NB4 (cell line): ENCODE measurements at regions not wholly inside any gene's neighbourhood (a gene's known extent, or its start where the extent isn't known, plus 50 kb on each side); places are given as distances from the start of the nearest gene placed in this dataset.

ENCODE experiments used
- DNase-seq: peaks from one replicate; pipeline ENCODE4 v3.0.0; 2010; ENCODE audit warnings: low read depth
- H3K4me3 ChIP-seq: one replicate; pipeline ENCODE4 v1.5.1; 2011; ENCODE audit warnings: mild to moderate bottlenecking, low read depth, low read length, moderate library complexity
- MYC ChIP-seq: IDR thresholded peaks from 2 replicates; pipeline ENCODE4 v1.6.1; 2011; ENCODE audit warnings: low read depth, low read length
- POLR2A ChIP-seq: IDR thresholded peaks from 2 replicates; pipeline ENCODE4 v1.6.1; 2011; ENCODE audit warnings: mild to moderate bottlenecking; ENCODE audit not compliant: insufficient read length; ENCODE audit errors: extremely low read depth
- TF ChIP-seq, protein P1 (sequence below): IDR thresholded peaks from 2 replicates; pipeline ENCODE4 v1.6.1; 2011; ENCODE audit warnings: low read depth, low read length
- TF ChIP-seq, protein P2 (sequence below): IDR thresholded peaks from one replicate; pipeline ENCODE4 v1.5.1; 2012; ENCODE audit warnings: low read depth, low read length

DNA sequence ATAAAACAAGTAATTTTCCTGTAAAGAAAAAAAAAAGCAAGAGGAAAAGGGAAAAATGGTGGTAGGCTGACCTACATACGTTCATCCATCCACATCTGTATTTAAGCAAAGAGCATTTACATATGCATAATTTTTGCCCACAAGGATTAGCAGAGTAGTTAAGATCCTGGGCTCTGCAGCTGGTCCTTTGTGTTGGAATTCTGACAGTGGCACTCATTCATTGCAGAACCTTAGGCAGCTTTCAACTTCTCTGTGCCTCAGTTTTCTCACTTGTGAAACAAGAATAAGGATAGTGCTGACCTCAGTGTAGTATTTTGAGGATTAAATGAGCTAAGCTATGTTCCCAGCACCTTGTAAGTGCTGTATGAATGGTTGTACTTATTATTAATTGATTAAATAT is 211.3 kb downstream of the ARL4C start:
- no peak for DNase-seq
- H3K4me3 ChIP-seq: no peak overlapping the region
- no peak for TF ChIP-seq POLR2A

DNA sequence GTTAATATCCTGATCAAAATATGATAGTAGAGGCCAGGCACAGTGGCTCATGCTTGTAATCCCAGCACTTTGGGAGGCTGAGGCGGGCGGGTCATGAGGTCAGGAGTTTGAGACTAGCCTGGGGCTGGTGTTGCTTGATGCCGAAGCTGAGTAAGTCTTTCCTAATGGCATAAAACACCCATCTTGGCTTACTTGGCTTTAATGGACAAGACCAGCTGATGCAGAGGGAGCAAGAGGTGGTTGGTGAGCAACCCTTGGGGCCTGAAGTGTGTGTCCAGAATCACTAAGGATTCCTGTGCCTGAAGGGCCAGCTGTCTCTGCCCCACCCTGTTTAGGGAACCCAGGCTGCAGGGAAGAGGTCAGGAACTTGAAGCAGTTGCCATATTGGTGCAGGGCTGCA is 217.2 kb downstream of the ARL4C start:
- no peak overlapping the region for H3K4me3 ChIP-seq
- DNase-seq: no peak
- TF ChIP-seq POLR2A: no peak
- TF ChIP-seq, protein P1, sequence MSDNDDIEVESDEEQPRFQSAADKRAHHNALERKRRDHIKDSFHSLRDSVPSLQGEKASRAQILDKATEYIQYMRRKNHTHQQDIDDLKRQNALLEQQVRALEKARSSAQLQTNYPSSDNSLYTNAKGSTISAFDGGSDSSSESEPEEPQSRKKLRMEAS: no peak
- no peak for TF ChIP-seq MYC
- TF ChIP-seq, protein P2, sequence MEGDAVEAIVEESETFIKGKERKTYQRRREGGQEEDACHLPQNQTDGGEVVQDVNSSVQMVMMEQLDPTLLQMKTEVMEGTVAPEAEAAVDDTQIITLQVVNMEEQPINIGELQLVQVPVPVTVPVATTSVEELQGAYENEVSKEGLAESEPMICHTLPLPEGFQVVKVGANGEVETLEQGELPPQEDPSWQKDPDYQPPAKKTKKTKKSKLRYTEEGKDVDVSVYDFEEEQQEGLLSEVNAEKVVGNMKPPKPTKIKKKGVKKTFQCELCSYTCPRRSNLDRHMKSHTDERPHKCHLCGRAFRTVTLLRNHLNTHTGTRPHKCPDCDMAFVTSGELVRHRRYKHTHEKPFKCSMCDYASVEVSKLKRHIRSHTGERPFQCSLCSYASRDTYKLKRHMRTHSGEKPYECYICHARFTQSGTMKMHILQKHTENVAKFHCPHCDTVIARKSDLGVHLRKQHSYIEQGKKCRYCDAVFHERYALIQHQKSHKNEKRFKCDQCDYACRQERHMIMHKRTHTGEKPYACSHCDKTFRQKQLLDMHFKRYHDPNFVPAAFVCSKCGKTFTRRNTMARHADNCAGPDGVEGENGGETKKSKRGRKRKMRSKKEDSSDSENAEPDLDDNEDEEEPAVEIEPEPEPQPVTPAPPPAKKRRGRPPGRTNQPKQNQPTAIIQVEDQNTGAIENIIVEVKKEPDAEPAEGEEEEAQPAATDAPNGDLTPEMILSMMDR: no peak

DNA sequence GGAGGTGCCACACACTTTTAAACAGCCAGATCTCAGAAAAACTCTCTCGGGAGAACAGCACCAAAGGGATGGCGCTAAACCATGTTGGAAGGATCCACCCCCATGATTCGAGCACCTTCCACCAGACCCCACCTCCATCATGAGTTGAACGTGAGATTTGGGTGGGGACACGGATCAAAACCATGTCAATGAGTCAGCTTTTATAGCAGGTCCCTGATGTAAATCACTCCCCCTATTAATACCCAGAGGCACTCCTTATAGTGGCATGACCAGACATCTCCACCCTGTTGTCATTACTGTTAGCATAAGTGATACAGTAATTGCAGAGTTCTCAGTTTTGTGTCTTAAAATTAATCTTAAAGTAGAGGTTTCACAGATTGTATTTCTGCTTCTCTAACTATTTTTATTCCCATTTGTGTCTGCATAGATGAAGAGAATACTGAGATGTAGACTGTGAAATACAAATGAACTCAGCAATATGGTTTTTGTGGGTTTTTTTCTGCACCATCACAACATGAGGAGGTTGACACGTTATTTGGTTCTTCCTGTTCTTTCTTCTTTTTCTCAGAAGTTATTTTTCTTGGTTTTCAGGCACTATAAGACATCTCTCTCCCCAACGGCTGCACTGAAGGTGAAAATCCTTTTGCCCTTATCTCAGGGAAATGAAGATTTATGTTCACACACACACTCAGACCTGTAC is 218.2 kb downstream of the ARL4C start:
- DNase-seq: no peak
- no peak overlapping the region for H3K4me3 ChIP-seq
- TF ChIP-seq MYC: no peak
- TF ChIP-seq, protein P1: no peak
- TF ChIP-seq, protein P2: no peak
- TF ChIP-seq POLR2A: no peak

DNA sequence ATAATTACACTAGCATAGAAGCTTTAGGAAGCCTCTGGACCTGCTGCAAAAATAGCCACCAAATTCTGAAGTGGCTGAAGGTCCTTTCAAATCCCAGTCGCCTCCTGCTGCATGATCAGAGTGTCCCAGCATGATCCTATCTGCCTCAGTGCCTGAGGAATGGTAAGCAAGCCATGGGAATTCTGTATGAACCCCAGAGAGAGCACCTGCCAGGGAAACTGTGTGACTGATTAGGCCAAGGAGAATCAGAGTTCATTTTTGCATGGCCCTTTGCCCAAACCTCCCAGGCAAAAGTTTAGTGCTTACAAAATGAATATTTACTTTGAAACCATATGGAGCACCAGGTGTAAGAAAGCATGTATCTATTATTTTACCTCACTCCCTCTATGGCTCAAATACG is 221.4 kb downstream of the ARL4C start:
- H3K4me3 ChIP-seq: no peak overlapping the region
- TF ChIP-seq, protein P1: no peak
- TF ChIP-seq, protein P2: no peak
- no peak for TF ChIP-seq MYC
- TF ChIP-seq POLR2A: no peak
- DNase-seq: no peak

DNA sequence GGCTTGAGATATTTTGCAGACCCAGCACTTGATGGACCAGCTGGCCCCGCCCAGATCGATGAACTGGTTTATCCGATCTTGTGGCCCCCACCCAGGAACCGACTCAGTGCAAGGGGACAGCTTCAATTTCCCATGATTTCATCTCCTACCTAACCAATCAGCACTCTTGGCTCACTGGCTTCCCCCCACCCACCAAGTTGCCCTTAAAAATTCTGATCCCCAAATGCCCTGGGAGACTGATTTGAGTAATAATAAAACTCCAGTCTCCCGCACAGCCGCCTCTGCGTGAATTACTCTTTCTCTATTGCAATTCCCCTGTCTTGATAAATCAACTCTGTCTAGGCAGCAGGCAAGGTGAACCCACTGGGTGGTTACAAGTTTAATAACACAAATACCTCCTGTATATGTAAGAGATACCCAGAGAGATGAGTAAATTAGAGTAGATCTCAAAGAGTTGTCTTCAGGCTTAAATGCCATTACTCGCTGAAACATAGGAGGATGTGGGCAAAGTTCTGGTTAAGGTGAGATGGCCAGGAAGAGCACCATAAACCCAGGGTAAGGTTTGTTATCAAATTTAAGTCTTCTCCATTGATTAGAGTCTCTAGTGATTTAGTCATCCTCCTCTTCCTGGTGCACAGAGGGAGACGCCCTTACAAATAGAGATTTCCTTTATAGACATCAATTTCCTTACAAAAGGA is 222.8 kb downstream of the ARL4C start:
- no peak overlapping the region for H3K4me3 ChIP-seq
- no peak for DNase-seq
- no peak for TF ChIP-seq MYC
- TF ChIP-seq, protein P1: no peak
- TF ChIP-seq, protein P2: no peak
- TF ChIP-seq POLR2A: no peak

DNA sequence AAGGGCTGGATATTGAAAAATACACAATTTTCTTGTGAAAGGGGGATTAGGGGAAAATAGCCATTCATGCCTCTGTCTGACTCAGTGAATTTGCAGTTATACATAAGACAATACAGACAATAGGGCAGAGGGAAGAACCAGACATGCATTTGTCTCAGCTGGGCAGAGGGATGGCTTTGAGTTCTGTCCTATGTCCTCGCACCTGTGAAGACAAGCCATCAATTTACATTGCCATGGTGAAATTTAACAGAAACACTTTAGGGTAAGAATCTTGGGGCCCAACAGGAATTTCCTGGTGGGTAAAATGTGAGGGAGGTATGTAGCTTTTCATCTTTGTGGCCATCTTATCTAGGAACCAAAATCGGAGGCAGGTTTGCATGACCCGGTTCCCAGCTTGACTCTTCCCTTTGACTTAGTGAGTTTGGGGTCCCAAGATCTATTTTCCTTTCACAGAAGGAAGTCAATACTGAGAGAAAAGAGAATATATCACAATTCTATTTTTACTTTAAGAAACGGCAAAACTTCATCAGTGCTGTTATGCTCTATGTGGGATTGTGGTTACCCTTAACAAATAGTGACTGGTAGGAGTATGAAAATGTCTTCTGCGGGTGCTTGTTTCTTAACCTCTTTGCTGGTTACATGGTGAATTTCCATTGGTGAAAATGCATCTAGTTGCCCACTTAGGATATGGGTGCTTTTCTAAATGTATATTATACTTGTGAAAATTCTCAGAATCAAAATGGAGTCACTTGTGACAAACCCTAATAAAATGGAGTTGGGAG is 221.8 kb downstream of the SPP2 start:
- no peak for DNase-seq

More for the DNA sequence above, 221.8 kb downstream of the SPP2 start:
- no peak overlapping the region for H3K4me3 ChIP-seq
- TF ChIP-seq MYC (no peak), POLR2A (no peak)
- TF ChIP-seq, protein P2: no peak
- TF ChIP-seq, protein P1: no peak
